NCI-H146 treated with DMSO at 0.1 percent for 48 hours (cell line): ENCODE measurements at regions not wholly inside any gene's neighbourhood (a gene's known extent, or its start where the extent isn't known, plus 50 kb on each side); places are given as distances from the start of the nearest gene placed in this dataset.

Experiments
- DNase-seq: peaks from one replicate; lab custom pipeline; 2025; ENCODE audit not compliant: unreplicated experiment; lab: John Stamatoyannopoulos, UW

GRCh38 chr12:41983394-41983793 is 161.3 kb downstream of the GXYLT1 start:
- peak; percentile 37 for DNase-seq

- peak; percentile 11 for DNase-seq
Measured at GRCh38 chr12:41981758-41982157, 162.9 kb downstream of the GXYLT1 start.

- DNase-seq: no peak
Measured at GRCh38 chr12:41981013-41981412, 163.7 kb downstream of the GXYLT1 start.

GRCh38 chr12:41980390-41980789 is 164.3 kb downstream of the GXYLT1 start:
- no peak for DNase-seq

- DNase-seq: no peak
Measured at GRCh38 chr12:41979574-41979973, 165.1 kb downstream of the GXYLT1 start.

GRCh38 chr12:41972598-41972997 is 172.1 kb downstream of the GXYLT1 start:
- DNase-seq: no peak

- DNase-seq: no peak
Measured at GRCh38 chr12:41972196-41972595, 172.5 kb downstream of the GXYLT1 start.

- no peak for DNase-seq
Measured at GRCh38 chr12:41970744-41971143, 173.9 kb downstream of the GXYLT1 start.

- DNase-seq: no peak
Measured at GRCh38 chr12:41968599-41968998, 176.1 kb downstream of the GXYLT1 start.

- DNase-seq: peak; percentile 84
Measured at GRCh38 chr12:41967668-41968500, 176.8 kb downstream of the GXYLT1 start.

- no peak for DNase-seq
Measured at GRCh38 chr12:41966916-41967315, 177.8 kb downstream of the GXYLT1 start.

GRCh38 chr12:41966001-41966400 is 178.7 kb downstream of the GXYLT1 start:
- DNase-seq: no peak

GRCh38 chr12:41963398-41963797 is 181.3 kb downstream of the GXYLT1 start:
- DNase-seq: no peak

- peak; percentile 48 for DNase-seq
Measured at GRCh38 chr12:41962171-41962572, 182.5 kb downstream of the GXYLT1 start.

- DNase-seq: no peak
Measured at GRCh38 chr12:41959271-41959670, 185.4 kb downstream of the GXYLT1 start.

- no peak for DNase-seq
Measured at GRCh38 chr12:41956353-41956752, 188.3 kb downstream of the GXYLT1 start.

GRCh38 chr12:41950455-41950854 is 194.2 kb downstream of the GXYLT1 start:
- DNase-seq: no peak

GRCh38 chr12:41946106-41946505 is 198.6 kb downstream of the GXYLT1 start:
- no peak for DNase-seq

GRCh38 chr12:41944216-41944615 is 200.5 kb downstream of the GXYLT1 start:
- no peak for DNase-seq

GRCh38 chr12:41943671-41944070 is 201.0 kb downstream of the GXYLT1 start:
- DNase-seq: no peak

- no peak for DNase-seq
Measured at GRCh38 chr12:41942354-41942753, 202.3 kb downstream of the GXYLT1 start.

GRCh38 chr12:41941079-41941478 is 203.6 kb downstream of the GXYLT1 start:
- DNase-seq: no peak

GRCh38 chr12:41940571-41940970 is 204.1 kb downstream of the GXYLT1 start:
- DNase-seq: no peak
